HepG2 (cell line): ENCODE measurements at regions not wholly inside any gene's neighbourhood (a gene's known extent, or its start where the extent isn't known, plus 50 kb on each side); places are given as distances from the start of the nearest gene placed in this dataset.

Experiments used
- ATAC-seq: fragments of 200-7000 bp; cut with Tn5 transposase; 3 replicates; pipeline ENCODE4 v1.9.1; 2020; ENCODE audit warnings: mild to moderate bottlenecking, moderate library complexity
- BruUV-seq: library from RNA; stranded (reverse); fragments of 400-500 nt; replicated peaks from 2 replicates; lab custom pipeline; 2021; lab: Mats Ljungman, UMichigan
- CTCF ChIA-PET: fragments of 300-600 bp; formaldehyde crosslinking; extraction: SDS; loops from one replicate; lab custom pipeline; 2021; ENCODE audit warnings: low total read pairs, inconsistent platforms, low intra/inter-chr PET ratio; lab: Yijun Ruan, JAX
- POLR2A ChIA-PET: fragments of 350-600 bp; sonication (Branson Sonifier 250); formaldehyde crosslinking; loops from one replicate; lab custom pipeline; 2020; ENCODE audit warnings: antibody characterized with exemption, inconsistent platforms; lab: Yijun Ruan, JAX
- DNase-seq: peaks from one replicate; pipeline ENCODE4 v3.0.0-alpha.2; 2015; ENCODE audit warnings: low spot score
- FAIRE-seq: peaks from 3 replicates; lab custom pipeline; 2011; peaks lifted over from hg19 to GRCh38; lab: Jason Lieb, UNC
- H2AFZ ChIP-seq: one replicate; pipeline ENCODE4 v1.6.1; 2011; ENCODE audit warnings: low read length, inconsistent platforms
- H3K27ac ChIP-seq: fragments of 300-600 bp; 3 replicates; pipeline ENCODE4 v1.8.0; 2011; ENCODE audit warnings: mixed run types, mild to moderate bottlenecking, mixed read lengths, low read length, inconsistent platforms; ENCODE audit not compliant: insufficient read depth; ENCODE audit errors: extremely low read length
- H3K27me3 ChIP-seq, 2 experiments: fragments of 200-600 bp in 1 of 2; 2 replicates in 1 of 2; 3 replicates in 1 of 2; pipeline versions ENCODE4 v1.6.0 to v1.8.0; 2011; ENCODE audit warnings: low read length in 2 of 2, mild to moderate bottlenecking in 2 of 2, moderate library complexity in 2 of 2, inconsistent platforms in 1 of 2; ENCODE audit not compliant: insufficient read depth in 2 of 2, control insufficient read depth in 1 of 2
- H3K36me3 ChIP-seq, 2 experiments: fragments of 200-600 bp in 1 of 2; replicated peaks in 1 of 2; 2 replicates in 1 of 2; 3 replicates in 1 of 2; pipeline versions ENCODE4 v1.5.1 to v1.8.0; 2011; ENCODE audit warnings: low read length in 2 of 2, inconsistent platforms in 1 of 2; ENCODE audit not compliant: insufficient read depth in 2 of 2, control insufficient read depth in 1 of 2
- H3K4me1 ChIP-seq: 2 replicates; pipeline ENCODE4 v1.5.1; 2012; ENCODE audit warnings: low read length, inconsistent platforms; ENCODE audit not compliant: insufficient read depth
- H3K4me2 ChIP-seq: 2 replicates; pipeline ENCODE4 v1.6.0; 2011; ENCODE audit warnings: low read depth, low read length, inconsistent platforms
- H3K4me3 ChIP-seq, 3 experiments: fragments of 200-600 bp in 1 of 3; sonication (generic), shearing (Covaris generic) in 1 of 3; replicated peaks in 1 of 3; 2 replicates each; pipeline ENCODE4 v1.5.1; 2011 to 2016; ENCODE audit warnings: low read length in 3 of 3, inconsistent platforms in 2 of 3, low read depth in 2 of 3, mild to moderate bottlenecking in 2 of 3, control low read depth in 1 of 3, mixed read lengths in 1 of 3; ENCODE audit not compliant: insufficient read depth in 1 of 3
- H3K79me2 ChIP-seq: one replicate; pipeline ENCODE4 v1.6.1; 2011; ENCODE audit warnings: low read length, inconsistent platforms; ENCODE audit not compliant: insufficient read depth
- H3K9ac ChIP-seq: 2 replicates; pipeline ENCODE4 v1.6.0; 2011; ENCODE audit warnings: mild to moderate bottlenecking, low read depth, low read length, inconsistent platforms; ENCODE audit not compliant: insufficient read depth
- H3K9me3 ChIP-seq: 2 replicates; pipeline ENCODE4 v1.5.1; 2012; ENCODE audit warnings: mild to moderate bottlenecking, low read length
- H4K20me1 ChIP-seq: 2 replicates; pipeline ENCODE4 v1.6.0; 2011; ENCODE audit warnings: inconsistent platforms, mild to moderate bottlenecking, low read length, moderate library complexity; ENCODE audit not compliant: insufficient read depth
- MYNN ChIP-seq: sonication (generic); formaldehyde crosslinking; IDR thresholded peaks from 2 replicates; pipeline ENCODE4 v1.4.0; 2020; ENCODE audit warnings: mild to moderate bottlenecking, low read depth, missing genetic modification reagents
- NFE2L1 ChIP-seq: sonication (generic); formaldehyde crosslinking; IDR thresholded peaks from 2 replicates; pipeline ENCODE4 v1.4.0; 2020; ENCODE audit warnings: missing genetic modification reagents, mild to moderate bottlenecking, borderline replicate concordance
- SSRP1 ChIP-seq: IDR thresholded peaks from 2 replicates; pipeline ENCODE4 v1.6.1; 2016; ENCODE audit warnings: control low read depth
- XBP1 ChIP-seq: sonication (generic); formaldehyde crosslinking; IDR thresholded peaks from 2 replicates; pipeline ENCODE4 v1.5.0; 2020; ENCODE audit warnings: missing genetic modification reagents
- XRCC5 ChIP-seq: fragments of 200-400 bp; formaldehyde crosslinking; optimal IDR thresholded peaks from 2 replicates; pipeline ENCODE3; 2017; ENCODE audit warnings: mild to moderate bottlenecking, low read length
- ZNF20 ChIP-seq: sonication (generic); formaldehyde crosslinking; IDR thresholded peaks from 2 replicates; pipeline ENCODE4 v1.4.0; 2020; ENCODE audit warnings: mild to moderate bottlenecking, moderate library complexity, missing genetic modification reagents
- ZNF660 ChIP-seq: sonication (generic); formaldehyde crosslinking; IDR thresholded peaks from 2 replicates; pipeline ENCODE4 v1.5.1; 2020; ENCODE audit warnings: mild to moderate bottlenecking, low read depth, missing genetic modification reagents, borderline replicate concordance
- ZNF747 ChIP-seq: sonication (generic); formaldehyde crosslinking; IDR thresholded peaks from 2 replicates; pipeline ENCODE4 v1.8.1; 2023; ENCODE audit warnings: missing genetic modification reagents, mild to moderate bottlenecking, borderline replicate concordance
- ZNF841 ChIP-seq: sonication (generic); formaldehyde crosslinking; IDR thresholded peaks from 2 replicates; pipeline ENCODE4 v1.8.1; 2023; ENCODE audit warnings: missing genetic modification reagents, borderline replicate concordance
- WGBS: methylation state at CpG from one replicate; pipeline ENCODE4 v1.1.6; 2017; ENCODE audit warnings: low lambda C conversion rate; 5-methylcytosine and 5-hydroxymethylcytosine counted together
- in situ Hi-C: cut with HindIII; loops from 2 replicates; pipeline ENCODE4 v1.10.0; 2017; ENCODE audit warnings: low pct_unique_long_range_greater_than_20kb; ENCODE audit not compliant: extremely low pct_ligation_motif_present
- intact Hi-C: fragments of 100-400 bp; cut with micrococcal nuclease; formaldehyde crosslinking; loops from one replicate; pipeline ENCODE4 v1.10.0; 2022; ENCODE audit not compliant: unreplicated experiment

DNA sequence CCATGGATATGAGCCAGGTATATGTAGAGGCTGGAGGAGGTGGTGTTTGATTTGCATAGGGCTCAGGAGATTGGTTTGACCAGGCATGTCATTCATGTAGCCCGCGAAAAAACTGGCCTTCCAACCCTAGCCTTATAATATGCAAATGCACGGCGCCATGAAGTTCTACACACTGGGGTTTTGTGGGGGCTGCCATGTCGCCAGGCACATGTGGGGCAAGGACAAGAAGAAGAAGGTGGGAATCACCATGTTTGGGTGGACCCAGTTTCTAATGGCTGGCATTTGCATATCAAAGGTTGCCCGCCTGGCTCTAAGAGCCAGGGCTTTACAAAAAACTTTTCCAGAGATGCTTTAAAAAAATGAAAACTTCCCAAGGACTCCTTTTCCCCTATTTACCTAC lies 1251.0 kb downstream of the PCDH18 start:
- Histone ChIP-seq H3K4me3 (no peak overlapping the region), H3K27ac (no peak overlapping the region), H3K9ac (no peak overlapping the region), H3K36me3 (no peaks in the 10 kb centered on the region), H3K4me1 (no peaks in the 10 kb centered on the region), H3K79me2 (no peaks in the 10 kb centered on the region), H3K9me3 (no peaks in the 10 kb centered on the region), H4K20me1 (no peaks in the 10 kb centered on the region), H3K4me2 (no peak overlapping the region), H3K27me3 (no peaks in the 10 kb centered on the region), H2AFZ (no peak overlapping the region)
- 12% methylated on average over 6 of the region's 6 CpGs for WGBS
- in situ Hi-C loops (no loop called here), intact Hi-C loops (no loop called here)
- BruUV-seq = no TSS peak
- FAIRE-seq = no peak
- TF ChIP-seq ZNF841 (CRISPR knock-in tag) (no peak), XBP1 (CRISPR knock-in tag) (no peak), MYNN (CRISPR knock-in tag) (no peak), ZNF747 (CRISPR knock-in tag) (no peak), ZNF660 (CRISPR knock-in tag) (no peak)
- ChIA-PET POLR2A (no interaction called here), CTCF (no interaction called here)
- DNase-seq = no peak
- no peak for ATAC-seq

DNA sequence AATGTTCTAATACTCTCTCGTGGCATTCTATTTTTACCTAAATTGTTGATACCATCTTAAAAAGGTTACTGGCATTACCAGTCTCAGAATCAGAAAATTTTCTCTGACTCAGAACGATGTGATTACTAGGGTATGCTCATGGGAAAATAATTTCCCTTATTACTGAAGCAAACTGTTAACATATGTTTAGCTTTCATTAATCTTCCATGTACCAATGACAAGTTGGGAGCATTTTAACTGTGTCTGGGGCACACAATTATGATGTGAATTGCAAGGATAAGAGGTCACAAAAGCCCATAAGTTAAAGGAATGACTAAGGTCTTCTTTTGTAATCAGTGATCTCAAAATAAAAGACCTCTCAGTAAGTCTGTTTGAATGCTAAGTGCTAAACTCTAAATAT lies 1254.6 kb downstream of the PCDH18 start:
- no TSS peak for BruUV-seq
- intact Hi-C loops = no loop called here
- H2AFZ ChIP-seq = no peak overlapping the region
- FAIRE-seq = no peak
- no peaks in the 10 kb centered on the region for H3K79me2 ChIP-seq
- in situ Hi-C loops = no loop called here
- CTCF ChIA-PET = no interaction called here
- no peaks in the 10 kb centered on the region for H3K9me3 ChIP-seq
- no peaks in the 10 kb centered on the region for H3K4me1 ChIP-seq
- H4K20me1 ChIP-seq = no peaks in the 10 kb centered on the region
- no peak for ATAC-seq
- H3K4me3 ChIP-seq = no peak overlapping the region
- DNase-seq = no peak
- no peak for TF ChIP-seq XRCC5
- TF ChIP-seq ZNF20 (CRISPR knock-in tag) = no peak
- TF ChIP-seq SSRP1 (CRISPR knock-in tag) = no peak
- no peak for TF ChIP-seq NFE2L1 (CRISPR knock-in tag)
- no peak overlapping the region for H3K4me2 ChIP-seq
- no peak overlapping the region for H3K27ac ChIP-seq
- H3K9ac ChIP-seq = no peak overlapping the region
- H3K27me3 ChIP-seq = no peaks in the 10 kb centered on the region; a peak in 1 of 5 replicates
- no peaks in the 10 kb centered on the region for H3K36me3 ChIP-seq
- WGBS = 1% methylated on average over 2 of the region's 2 CpGs
- POLR2A ChIA-PET = no interaction called here
